GM12874 (cell line): ENCODE measurements at regions not wholly inside any gene's neighbourhood (a gene's known extent, or its start where the extent isn't known, plus 50 kb on each side); places are given as distances from the start of the nearest gene placed in this dataset.

Experiments used
- CTCF ChIP-seq: IDR thresholded peaks from 2 replicates; pipeline ENCODE4 v1.5.1; 2011; ENCODE audit warnings: low read depth, mild to moderate bottlenecking, control low read depth, low read length, moderate library complexity; ENCODE audit not compliant: insufficient read depth

GRCh38 chr1:81032374-81032773, 768.4 kb upstream of the ADGRL2 start:
- TF ChIP-seq CTCF, result no peak

GRCh38 chr1:81030441-81030840, 770.3 kb upstream of the ADGRL2 start:
- no peak for TF ChIP-seq CTCF

GRCh38 chr1:81029266-81029665, 771.5 kb upstream of the ADGRL2 start:
- TF ChIP-seq CTCF, result no peak

GRCh38 chr1:81023187-81023724, 777.5 kb upstream of the ADGRL2 start:
- TF ChIP-seq CTCF, result no peak

GRCh38 chr1:81021134-81021533, 779.6 kb upstream of the ADGRL2 start:
- TF ChIP-seq CTCF, result no peak

- TF ChIP-seq CTCF, result no peak
These were observed 780.2 kb upstream of the ADGRL2 start for GRCh38 chr1:81020506-81020905.

- TF ChIP-seq CTCF, result no peak
These were observed 790.6 kb upstream of the ADGRL2 start for GRCh38 chr1:81010126-81010525.
